ENCODE measurements at regions not wholly inside any gene's neighbourhood (a gene's known extent, or its start where the extent isn't known, plus 50 kb on each side); places are given as distances from the start of the nearest gene placed in this dataset.

DNA sequence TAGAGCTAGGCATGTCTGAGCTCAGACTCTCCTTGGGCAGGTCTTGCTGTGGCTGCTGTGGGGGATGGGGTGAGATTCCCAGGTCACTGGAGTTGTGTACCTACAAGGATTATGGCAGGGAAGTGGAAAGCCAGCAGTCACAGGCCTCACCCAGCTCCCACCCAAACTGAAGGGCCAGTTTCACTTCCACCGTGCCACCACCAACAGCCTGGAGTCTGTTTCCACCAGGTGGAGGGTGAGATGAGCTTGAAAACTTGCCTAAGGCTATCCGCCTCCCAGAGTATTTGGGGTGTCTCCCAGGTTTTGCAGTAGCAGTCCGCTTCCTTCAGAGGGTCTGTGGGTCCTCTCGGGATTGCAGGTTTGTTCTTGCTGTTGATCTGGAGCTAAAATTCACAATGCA, 327.7 kb downstream of the PTPRC start:
- TF ChIP-seq CTCF (IDR thresholded peaks at IDR 0.05; ENCODE audit: borderline replicate concordance, extremely low read depth, insufficient read depth) = no peak
- Histone ChIP-seq H3K4me3 (ENCODE audit: low read length in 3 of 3) (no peak overlapping the region), H3K36me3 (ENCODE audit: control insufficient read depth in 2 of 3, insufficient read depth in 3 of 3, low read length in 3 of 3) (no peaks in the 10 kb centered on the region), H3K9me3 (ENCODE audit: control insufficient read depth in 2 of 3, insufficient read depth in 1 of 3, low read length in 3 of 3) (no peaks in the 10 kb centered on the region), H3K9ac (ENCODE audit: low read length in 3 of 3) (no peak overlapping the region), H3K4me1 (ENCODE audit: control insufficient read depth in 2 of 3, insufficient read depth in 2 of 3, low read depth in 1 of 3, low read length in 3 of 3) (no peaks in the 10 kb centered on the region), H3K27ac (ENCODE audit: low read depth in 2 of 2, low read length in 2 of 2) (no peak overlapping the region), H3K27me3 (ENCODE audit: control insufficient read depth, insufficient read depth, low read length) (no peaks in the 10 kb centered on the region)
- FAIRE-seq (no peak), DNase-seq (no peak)
- intact Hi-C loops (cut with DNase I) = no loop called here

- no peak for FAIRE-seq
- H3K4me1 ChIP-seq (ENCODE audit: control insufficient read depth in 2 of 3, insufficient read depth in 2 of 3, low read depth in 1 of 3, low read length in 3 of 3) = no peaks in the 10 kb centered on the region
- TF ChIP-seq CTCF (IDR thresholded peaks at IDR 0.05; ENCODE audit: borderline replicate concordance, extremely low read depth, insufficient read depth) = no peak
- H3K9ac ChIP-seq (ENCODE audit: low read length in 3 of 3) = no peak overlapping the region
- no peak overlapping the region for H3K4me3 ChIP-seq (ENCODE audit: low read length in 3 of 3)
- DNase-seq = no peak
- no peaks in the 10 kb centered on the region for H3K27me3 ChIP-seq (ENCODE audit: control insufficient read depth, insufficient read depth, low read length)
- intact Hi-C loops (cut with DNase I) = no loop called here
- no peaks in the 10 kb centered on the region for H3K9me3 ChIP-seq (ENCODE audit: control insufficient read depth in 2 of 3, insufficient read depth in 1 of 3, low read length in 3 of 3)
- H3K36me3 ChIP-seq (ENCODE audit: control insufficient read depth in 2 of 3, insufficient read depth in 3 of 3, low read length in 3 of 3) = no peaks in the 10 kb centered on the region
- H3K27ac ChIP-seq (ENCODE audit: low read depth in 2 of 2, low read length in 2 of 2) = no peak overlapping the region
Measured at GRCh38 chr1:198967566-198967965, 328.7 kb downstream of the PTPRC start.

DNA sequence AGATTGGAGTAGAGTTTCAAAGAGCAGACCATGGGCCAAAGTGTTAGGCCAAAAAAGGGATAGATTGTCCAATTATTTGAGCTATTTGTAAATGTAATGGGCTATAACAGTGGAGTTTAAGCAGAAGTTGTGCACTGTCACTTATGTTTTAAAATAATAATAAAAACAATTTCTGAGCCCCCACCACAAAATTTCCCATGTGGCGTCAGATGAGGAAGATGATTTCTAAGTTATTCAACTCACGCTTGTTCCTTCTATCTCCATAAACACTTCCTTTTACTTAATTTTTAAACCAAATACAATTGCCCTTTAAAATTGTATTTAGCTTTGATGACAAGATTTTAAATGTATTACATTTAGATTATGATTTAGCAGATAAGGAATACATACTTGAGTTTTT, 330.0 kb downstream of the PTPRC start:
- TF ChIP-seq CTCF (IDR thresholded peaks at IDR 0.05; ENCODE audit: borderline replicate concordance, extremely low read depth, insufficient read depth) = no peak
- DNase-seq (no peak), FAIRE-seq (no peak)
- Histone ChIP-seq H3K27ac (ENCODE audit: low read depth in 2 of 2, low read length in 2 of 2) (no peak overlapping the region), H3K36me3 (ENCODE audit: control insufficient read depth in 2 of 3, insufficient read depth in 3 of 3, low read length in 3 of 3) (no peaks in the 10 kb centered on the region), H3K27me3 (ENCODE audit: control insufficient read depth, insufficient read depth, low read length) (no peaks in the 10 kb centered on the region), H3K4me1 (ENCODE audit: control insufficient read depth in 2 of 3, insufficient read depth in 2 of 3, low read depth in 1 of 3, low read length in 3 of 3) (no peaks in the 10 kb centered on the region), H3K9me3 (ENCODE audit: control insufficient read depth in 2 of 3, insufficient read depth in 1 of 3, low read length in 3 of 3) (no peaks in the 10 kb centered on the region), H3K9ac (ENCODE audit: low read length in 3 of 3) (no peak overlapping the region), H3K4me3 (ENCODE audit: low read length in 3 of 3) (no peak overlapping the region)
- intact Hi-C loops (cut with DNase I) = no loop called here

GRCh38 chr1:198969981-198970380, 331.1 kb downstream of the PTPRC start:
- no peak for DNase-seq
- no peak for FAIRE-seq
- Histone ChIP-seq H3K36me3 (ENCODE audit: control insufficient read depth in 2 of 3, insufficient read depth in 3 of 3, low read length in 3 of 3) (no peaks in the 10 kb centered on the region), H3K4me1 (ENCODE audit: control insufficient read depth in 2 of 3, insufficient read depth in 2 of 3, low read depth in 1 of 3, low read length in 3 of 3) (no peaks in the 10 kb centered on the region), H3K27me3 (ENCODE audit: control insufficient read depth, insufficient read depth, low read length) (no peaks in the 10 kb centered on the region), H3K9me3 (ENCODE audit: control insufficient read depth in 2 of 3, insufficient read depth in 1 of 3, low read length in 3 of 3) (no peaks in the 10 kb centered on the region), H3K27ac (ENCODE audit: low read depth in 2 of 2, low read length in 2 of 2) (no peak overlapping the region), H3K9ac (ENCODE audit: low read length in 3 of 3) (no peak overlapping the region), H3K4me3 (ENCODE audit: low read length in 3 of 3) (no peak overlapping the region)
- TF ChIP-seq CTCF (IDR thresholded peaks at IDR 0.05; ENCODE audit: borderline replicate concordance, extremely low read depth, insufficient read depth) = no peak
- intact Hi-C loops (cut with DNase I) = no loop called here

All from kidney (tissue), 13 donors.